Mucosa of gallbladder (tissue), 1 donor: ENCODE measurements at regions not wholly inside any gene's neighbourhood (a gene's known extent, or its start where the extent isn't known, plus 50 kb on each side); places are given as distances from the start of the nearest gene placed in this dataset.
A peak's percentile ranks its signal among the peaks of the same experiment; 100 is the strongest.

Experiments
- DNase-seq: peaks from one replicate; pipeline ENCODE4 v3.0.0-alpha.2; 2020; ENCODE audit warnings: low spot score
- donor health status: DM: no; HTN: no; CAD: no.

DNA sequence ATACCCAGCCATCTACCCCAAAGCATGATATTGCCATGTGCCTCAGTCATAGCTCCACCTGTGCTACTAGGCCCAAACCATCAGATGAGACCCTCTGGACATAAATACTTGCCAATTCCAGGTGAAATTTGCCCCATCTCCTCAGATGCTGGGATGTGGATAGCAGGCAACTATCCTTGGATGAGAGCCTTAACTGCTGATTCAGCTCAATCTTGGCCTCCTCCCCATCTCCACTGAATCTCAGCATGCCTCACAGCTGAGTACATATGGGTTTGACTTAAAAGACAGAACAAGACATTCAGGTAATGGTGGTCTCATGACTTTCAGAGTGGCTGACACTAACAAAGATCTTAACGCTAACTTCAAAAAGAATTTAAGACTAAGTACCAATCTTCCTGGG, 50.8 kb upstream of the KLHL13 start:
- no peak for DNase-seq

- no peak for DNase-seq
These were observed 54.7 kb upstream of the KLHL13 start for GRCh38 chrX:118171356-118171755.

GRCh38 chrX:118174516-118175098, 58.0 kb upstream of the KLHL13 start:
- peak; percentile 20 for DNase-seq

GRCh38 chrX:118177708-118178107, 61.1 kb upstream of the KLHL13 start:
- no peak for DNase-seq

DNA sequence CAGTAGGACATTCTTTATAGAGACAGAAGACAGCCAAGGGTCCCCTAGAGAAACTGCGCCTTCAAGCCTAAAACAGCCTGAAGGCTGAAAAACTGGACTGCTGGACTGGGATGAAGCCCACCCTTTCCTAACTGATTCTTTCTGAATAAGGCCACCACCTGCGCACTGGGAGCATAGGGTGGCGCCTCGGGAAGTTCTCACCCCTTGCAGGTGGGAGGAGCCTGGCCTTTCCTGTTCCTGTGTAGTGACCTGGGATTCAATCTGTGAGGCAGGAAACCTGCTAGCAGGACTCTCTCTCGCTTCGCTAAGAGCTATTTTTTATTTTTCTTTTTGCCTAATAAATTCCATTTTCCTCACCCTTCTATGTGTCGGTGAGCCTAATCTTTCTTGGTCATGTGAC, 61.8 kb upstream of the KLHL13 start:
- no peak for DNase-seq

DNA sequence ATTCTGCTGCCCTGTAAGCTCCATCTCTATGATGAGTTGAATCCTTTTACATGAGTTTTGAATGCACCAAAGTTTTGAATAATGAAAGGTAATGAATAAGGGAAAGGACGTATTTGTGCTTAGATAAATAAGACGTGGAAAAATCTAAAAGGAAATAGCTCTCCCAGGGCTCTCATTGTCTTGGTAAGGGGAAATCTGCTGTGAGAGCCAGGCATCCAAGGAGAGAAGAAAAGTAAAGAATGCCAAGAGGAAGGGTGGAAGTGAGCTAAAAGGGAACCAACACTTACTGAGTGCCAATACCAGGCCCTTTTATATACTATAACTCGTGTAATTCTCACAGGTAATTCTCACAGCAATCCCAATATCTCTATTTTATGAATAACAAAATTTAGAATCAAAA, 62.6 kb upstream of the KLHL13 start:
- DNase-seq: no peak

GRCh38 chrX:118179718-118180117, 63.1 kb upstream of the KLHL13 start:
- DNase-seq: no peak

DNA sequence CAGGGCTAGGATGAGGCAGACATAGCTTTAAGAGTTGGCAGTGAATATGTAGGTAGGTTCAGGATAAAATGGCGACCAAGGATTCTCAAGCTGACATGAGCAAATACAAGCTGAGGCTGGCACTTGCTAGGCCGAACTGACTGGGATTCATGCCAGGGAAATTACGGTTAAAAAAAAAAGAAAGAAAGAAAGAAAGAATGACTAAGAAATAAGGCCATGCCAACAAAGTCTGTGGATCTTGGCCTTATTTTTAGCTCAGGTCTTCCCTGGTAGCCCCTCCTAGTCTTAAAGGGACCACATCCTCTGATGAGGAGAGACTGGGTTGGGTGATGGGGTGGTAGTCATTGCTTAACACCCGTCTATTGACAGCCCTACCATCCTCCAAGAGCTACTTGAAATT, 64.4 kb upstream of the KLHL13 start:
- no peak for DNase-seq

DNA sequence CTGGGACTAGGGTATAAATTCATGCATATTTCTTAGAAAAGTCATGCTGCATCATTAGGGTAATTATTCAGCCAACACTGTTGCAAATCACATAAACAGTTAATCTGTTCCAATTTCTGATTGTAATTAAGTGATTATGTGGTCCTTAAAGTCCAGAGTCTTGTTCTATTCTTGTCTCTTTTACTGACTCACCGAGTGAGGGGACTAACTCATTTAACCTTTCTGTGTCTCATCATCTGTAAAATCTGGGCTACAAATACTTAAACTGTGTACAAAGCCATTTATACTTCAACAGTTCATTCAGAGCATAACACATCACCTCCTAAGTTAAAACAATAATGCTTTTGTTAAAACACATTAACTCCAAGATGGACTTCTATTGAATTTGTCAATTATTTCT, 65.4 kb upstream of the KLHL13 start:
- no peak for DNase-seq

DNA sequence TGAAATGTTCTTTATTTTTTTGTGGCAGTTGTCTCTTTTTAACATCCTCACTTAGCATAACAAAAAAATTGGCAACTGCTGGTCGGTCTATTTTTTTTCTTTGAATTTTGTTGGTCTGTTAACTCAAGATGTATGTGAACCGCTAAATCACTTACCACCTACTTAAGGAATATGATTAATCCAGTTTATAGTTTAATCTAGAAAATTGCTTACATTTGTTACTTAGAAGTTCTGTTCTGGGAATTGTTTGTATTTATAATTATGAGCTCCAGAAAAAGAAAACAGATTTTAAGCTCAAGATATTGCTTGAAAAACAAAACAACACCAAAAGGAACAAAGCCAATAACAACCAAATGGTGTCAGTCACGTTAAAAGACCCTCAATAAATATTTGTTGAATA, 66.1 kb upstream of the KLHL13 start:
- no peak for DNase-seq

- DNase-seq: no peak
These were observed 67.0 kb upstream of the KLHL13 start for GRCh38 chrX:118183606-118184005.

- no peak for DNase-seq
These were observed 70.5 kb upstream of the KLHL13 start for GRCh38 chrX:118187100-118187499.

GRCh38 chrX:118189000-118189399, 72.4 kb upstream of the KLHL13 start:
- DNase-seq: no peak

GRCh38 chrX:118189628-118190027, 73.0 kb upstream of the KLHL13 start:
- no peak for DNase-seq

- no peak for DNase-seq
These were observed 81.1 kb upstream of the KLHL13 start for GRCh38 chrX:118197730-118198129.

- DNase-seq: no peak
These were observed 82.0 kb upstream of the KLHL13 start for GRCh38 chrX:118198577-118198976.

DNA sequence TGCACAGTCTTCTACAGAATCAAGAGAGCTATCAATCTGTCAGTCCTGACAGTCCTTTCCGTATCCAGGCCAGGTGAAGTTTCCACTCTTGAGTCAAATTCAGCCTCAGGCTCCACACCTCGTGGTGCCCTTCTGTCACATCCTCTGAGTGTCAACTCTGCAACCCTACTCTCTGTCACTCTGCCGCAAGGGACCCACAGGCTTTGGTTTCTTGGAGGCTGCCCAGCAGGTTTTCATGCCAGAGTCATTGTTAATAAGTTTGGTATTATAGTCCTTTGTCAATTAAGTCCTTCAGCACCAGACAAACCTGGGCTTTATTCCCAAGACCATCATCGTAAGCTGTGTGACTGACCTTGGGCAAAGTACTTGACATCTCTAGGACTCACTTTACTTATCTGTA, 83.4 kb upstream of the KLHL13 start:
- DNase-seq: peak; percentile 64

GRCh38 chrX:118205421-118206395, 89.1 kb upstream of the KLHL13 start:
- no peak for DNase-seq

GRCh38 chrX:118207831-118208453, 91.3 kb upstream of the KLHL13 start:
- DNase-seq: no peak

GRCh38 chrX:118208481-118208880, 91.9 kb upstream of the KLHL13 start:
- peak; percentile 19 for DNase-seq

GRCh38 chrX:118211891-118212816, 95.5 kb upstream of the KLHL13 start:
- DNase-seq: no peak

GRCh38 chrX:118212817-118213183, 96.2 kb upstream of the KLHL13 start:
- DNase-seq: no peak
